NCI-H82 treated with DMSO at 0.1 percent for 48 hours (cell line): ENCODE measurements at regions not wholly inside any gene's neighbourhood (a gene's known extent, or its start where the extent isn't known, plus 50 kb on each side); places are given as distances from the start of the nearest gene placed in this dataset.
A peak's percentile ranks its signal among the peaks of the same experiment; 100 is the strongest.

Experiments used
- DNase-seq: peaks from one replicate; lab custom pipeline; 2025; ENCODE audit not compliant: unreplicated experiment; lab: John Stamatoyannopoulos, UW

- DNase-seq = no peak
These were observed 52.4 kb upstream of the UPP2 start for GRCh38 chr2:158049129-158049855.

DNA sequence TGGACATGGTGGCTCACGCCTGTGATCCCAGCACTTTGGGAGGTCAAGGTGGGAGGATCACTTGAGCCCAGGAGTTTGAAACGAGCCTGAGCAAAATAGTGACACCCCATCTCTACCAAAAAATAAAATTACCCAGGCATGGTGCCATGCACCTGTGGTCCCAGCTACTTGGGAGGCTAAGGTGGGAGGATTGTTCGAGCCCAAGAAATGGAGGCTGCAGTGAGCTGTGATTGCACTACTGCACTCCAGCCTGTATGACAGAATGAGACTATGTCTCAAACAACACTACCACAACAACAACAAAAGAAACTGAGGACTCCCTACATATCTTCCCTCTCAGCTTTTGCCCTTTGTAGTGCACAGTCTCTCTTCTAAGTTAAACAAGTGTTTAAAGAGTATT, 53.3 kb upstream of the UPP2 start:
- no peak for DNase-seq

GRCh38 chr2:158047156-158047611, 54.5 kb upstream of the UPP2 start:
- no peak for DNase-seq

GRCh38 chr2:158046121-158046880, 55.4 kb upstream of the UPP2 start:
- DNase-seq = no peak

DNA sequence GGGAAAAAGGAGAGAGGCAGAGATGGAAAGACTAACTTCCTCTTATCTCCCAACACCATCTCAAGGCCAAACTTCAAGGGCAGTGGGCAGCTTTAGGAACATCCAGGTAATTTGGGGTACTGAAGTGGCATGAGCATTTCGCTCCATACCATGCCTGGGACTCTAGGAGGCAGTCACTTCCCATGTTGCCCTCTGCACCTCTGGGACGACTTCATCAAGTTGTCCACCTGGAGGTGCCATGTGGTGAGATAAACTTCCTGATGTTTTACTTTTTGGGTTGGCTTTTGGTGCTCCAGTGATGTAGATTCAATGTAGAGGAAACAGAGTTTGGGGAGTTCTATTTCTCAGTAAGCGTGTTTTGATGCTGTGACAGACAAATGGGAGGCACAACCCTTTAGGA, 56.3 kb upstream of the UPP2 start:
- no peak for DNase-seq

DNA sequence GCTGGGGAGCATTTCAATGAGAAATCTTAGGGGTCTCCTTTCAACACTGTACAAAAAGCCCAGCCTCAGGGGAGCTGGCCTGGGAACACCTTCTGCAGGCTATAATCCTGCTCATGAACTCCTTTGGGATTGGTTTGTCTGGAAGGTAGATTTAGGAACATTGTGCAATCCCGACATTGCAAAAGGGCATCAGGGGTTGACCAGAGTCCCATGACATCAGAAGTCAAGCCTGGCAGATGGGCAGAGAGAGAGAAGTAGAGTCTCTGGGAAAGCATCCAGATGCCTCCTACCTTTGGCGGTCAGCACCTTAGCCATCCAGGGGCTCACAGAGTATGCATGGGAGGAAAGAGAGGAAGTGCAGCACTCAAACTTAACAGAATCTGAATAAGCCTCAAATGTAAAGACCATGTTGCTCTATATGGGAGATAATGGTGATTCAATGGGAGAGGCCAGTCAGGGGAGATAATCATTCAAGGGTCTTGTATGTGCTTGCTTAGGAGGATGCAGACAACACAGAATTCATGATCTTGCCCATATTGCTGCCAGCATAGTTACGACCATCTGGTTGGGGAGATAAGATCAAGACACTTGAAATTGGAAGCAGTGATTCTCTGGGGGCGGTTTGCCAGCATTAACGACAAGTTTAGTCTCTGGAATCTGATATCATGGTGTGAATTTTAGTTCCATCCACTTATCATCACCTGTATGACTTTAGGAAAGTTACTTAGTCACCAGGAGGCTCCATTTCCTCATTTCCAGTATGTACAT, 58.3 kb upstream of the UPP2 start:
- peak; percentile 53 for DNase-seq

DNA sequence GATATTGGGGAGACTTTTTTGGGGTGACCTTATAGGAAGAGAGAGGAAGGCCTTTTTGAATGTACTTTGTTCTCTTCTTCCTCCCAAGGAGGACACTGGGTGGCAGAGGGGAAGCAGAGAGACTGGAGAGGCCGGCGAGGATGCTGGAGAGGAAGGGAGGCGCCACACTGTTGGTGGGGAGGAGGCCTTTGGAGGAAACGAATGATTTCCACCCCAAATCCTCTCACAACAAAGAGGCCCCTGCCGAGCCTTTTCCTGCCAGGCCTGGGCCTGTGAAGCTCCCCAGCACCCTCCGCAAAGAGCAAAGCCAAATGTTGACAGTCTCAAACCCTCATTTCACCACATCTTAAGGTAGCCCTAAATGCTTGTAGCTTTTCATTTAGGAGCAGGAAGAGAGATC, 59.0 kb upstream of the UPP2 start:
- DNase-seq = no peak

DNA sequence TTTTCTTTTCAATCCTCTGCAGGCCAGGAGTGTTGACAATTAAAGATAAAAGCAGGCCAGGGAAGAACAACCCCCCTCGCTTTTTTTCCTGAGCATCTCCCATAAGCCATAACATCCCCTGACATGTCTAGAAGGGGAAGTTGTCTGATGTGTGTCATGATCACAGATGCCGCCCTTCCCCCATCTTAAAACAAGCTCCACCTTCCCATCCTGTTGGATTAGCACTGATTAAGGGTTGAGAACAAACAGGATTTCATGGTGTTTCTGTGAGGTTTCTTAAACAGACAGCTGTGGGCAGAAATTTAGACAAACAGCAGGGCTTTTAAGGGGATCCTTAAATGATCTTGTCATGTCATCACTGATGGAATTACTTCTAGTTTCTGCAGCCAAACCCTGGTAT, 59.4 kb upstream of the UPP2 start:
- peak; percentile 98 for DNase-seq

DNA sequence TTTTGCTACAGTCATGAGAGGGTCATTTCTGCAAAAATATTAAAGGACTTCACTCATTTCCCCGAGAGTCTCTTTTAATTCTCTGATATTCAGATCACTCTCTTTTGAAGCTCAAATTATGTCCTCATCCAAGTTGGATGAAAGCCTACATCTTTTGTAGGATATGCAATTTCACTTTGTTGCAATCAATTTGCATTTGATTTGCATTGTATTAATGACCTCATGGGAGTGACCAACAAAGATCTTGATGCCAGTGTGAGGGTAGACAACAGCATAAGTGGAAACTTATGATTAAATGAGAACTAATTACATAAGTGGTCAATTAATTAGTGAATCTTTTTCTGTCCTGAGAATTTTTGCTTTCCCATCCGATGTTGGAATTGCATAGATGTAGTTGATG, 60.3 kb upstream of the UPP2 start:
- no peak for DNase-seq

GRCh38 chr2:158038901-158039300, 62.8 kb upstream of the UPP2 start:
- peak; percentile 75 for DNase-seq

GRCh38 chr2:158034198-158034866, 67.3 kb upstream of the UPP2 start:
- peak; percentile 80 for DNase-seq

DNA sequence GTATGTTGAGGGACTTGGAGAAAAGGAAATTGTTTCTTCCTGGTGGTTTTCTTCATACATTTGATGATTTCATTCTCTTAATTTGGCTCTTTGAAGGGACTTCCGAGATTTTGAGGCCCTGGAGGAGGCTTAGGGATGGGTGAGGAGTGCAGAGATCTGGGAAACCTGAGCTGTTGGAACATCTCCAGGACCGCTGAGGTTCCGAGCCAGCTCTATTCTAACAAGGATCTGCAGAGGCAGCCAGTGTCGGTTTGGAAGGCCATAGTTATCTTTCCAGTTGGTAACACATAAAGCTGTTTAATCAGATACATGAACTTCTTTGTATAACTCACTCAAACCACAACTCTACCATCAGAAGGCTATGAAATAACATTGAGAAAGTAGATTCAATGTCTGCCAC, 70.3 kb upstream of the UPP2 start:
- DNase-seq = no peak

- DNase-seq = no peak
These were observed 76.2 kb upstream of the UPP2 start for GRCh38 chr2:158025255-158025996.

- DNase-seq = peak; percentile 83
These were observed 77.3 kb upstream of the UPP2 start for GRCh38 chr2:158024288-158024898.

GRCh38 chr2:158022888-158023287, 78.8 kb upstream of the UPP2 start:
- DNase-seq = no peak

DNA sequence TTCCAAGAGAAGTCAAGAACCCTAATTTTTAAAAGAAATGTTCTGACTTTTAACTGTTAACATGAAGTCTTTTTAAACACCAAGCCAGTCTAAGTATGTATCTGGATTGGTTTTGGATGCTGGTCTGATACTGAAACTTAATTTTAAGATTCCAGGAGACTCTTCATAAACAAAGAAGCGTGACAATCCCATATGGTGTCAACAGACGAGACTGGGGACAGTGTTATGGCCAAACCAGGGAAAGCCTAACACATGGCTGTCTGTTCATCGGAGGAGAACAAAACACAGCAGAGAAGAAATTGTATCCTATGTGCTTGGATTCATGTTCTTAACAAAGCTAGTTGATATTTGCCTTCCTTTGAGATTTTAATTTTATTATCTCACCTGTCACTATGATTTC, 80.5 kb upstream of the UPP2 start:
- no peak for DNase-seq

DNA sequence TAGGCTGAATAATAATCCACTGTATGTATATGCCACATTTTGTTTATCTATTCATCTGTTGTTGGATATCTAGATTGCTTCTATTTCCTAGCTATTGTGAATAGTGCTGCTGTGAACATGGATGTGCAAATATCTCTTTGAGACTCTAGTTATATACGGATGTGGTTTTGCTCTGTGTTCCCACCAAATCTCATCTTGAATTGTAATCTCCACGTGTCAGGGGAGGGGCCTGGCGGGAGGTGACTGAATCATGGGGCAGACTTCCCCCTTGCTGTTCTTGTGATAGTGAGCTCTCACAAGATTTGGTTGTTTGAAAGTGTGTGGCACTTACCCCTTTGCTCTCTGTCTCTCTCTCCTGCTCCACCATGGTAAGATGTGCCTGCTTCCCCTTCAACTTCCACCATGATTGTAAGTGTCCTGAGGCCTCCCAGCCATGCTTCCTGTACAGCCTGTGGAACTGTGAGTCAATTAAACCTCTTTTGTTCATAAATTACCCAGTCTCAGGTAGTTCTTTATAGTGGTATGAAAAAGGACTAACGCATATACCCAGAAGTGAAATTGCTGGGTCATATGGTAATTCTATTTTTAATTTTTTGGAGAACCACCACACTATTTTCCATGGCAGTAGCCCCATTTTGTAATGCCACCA, 86.1 kb upstream of the UPP2 start:
- DNase-seq = no peak

- no peak for DNase-seq
These were observed 87.8 kb upstream of the UPP2 start for GRCh38 chr2:158013891-158014290.

GRCh38 chr2:158011055-158011771, 90.5 kb upstream of the UPP2 start:
- no peak for DNase-seq
